HEK293 (cell line): ENCODE measurements at regions not wholly inside any gene's neighbourhood (a gene's known extent, or its start where the extent isn't known, plus 50 kb on each side); places are given as distances from the start of the nearest gene placed in this dataset.

Experiments
- BCL11A ChIP-seq: fragments of 450-650 bp; formaldehyde crosslinking; IDR thresholded peaks from 2 replicates; pipeline ENCODE4 v1.5.1; 2016; ENCODE audit warnings: low read depth, missing biosample characterization, missing genetic modification characterization
- KLF16 ChIP-seq: fragments of 450-650 bp; formaldehyde crosslinking; IDR thresholded peaks from 2 replicates; pipeline ENCODE4 v1.5.1; 2017; ENCODE audit warnings: missing biosample characterization, missing genetic modification characterization
- ZBTB10 ChIP-seq: fragments of 450-650 bp; formaldehyde crosslinking; IDR thresholded peaks from 2 replicates; pipeline ENCODE4 v1.5.1; 2016; ENCODE audit warnings: missing biosample characterization, missing genetic modification characterization
- ZNF621 ChIP-seq: fragments of 450-650 bp; formaldehyde crosslinking; IDR thresholded peaks from 2 replicates; pipeline ENCODE4 v1.5.1; 2017; ENCODE audit warnings: missing biosample characterization, missing genetic modification characterization
- ZNF645 ChIP-seq: fragments of 450-650 bp; formaldehyde crosslinking; IDR thresholded peaks from 2 replicates; pipeline ENCODE4; 2016; ENCODE audit warnings: missing biosample characterization, missing genetic modification characterization
- TF ChIP-seq, protein P1 (sequence below): fragments of 450-650 bp; formaldehyde crosslinking; IDR thresholded peaks from 2 replicates; pipeline ENCODE4 v1.5.1; 2016; ENCODE audit warnings: missing biosample characterization, missing genetic modification characterization

- TF ChIP-seq, protein P1, sequence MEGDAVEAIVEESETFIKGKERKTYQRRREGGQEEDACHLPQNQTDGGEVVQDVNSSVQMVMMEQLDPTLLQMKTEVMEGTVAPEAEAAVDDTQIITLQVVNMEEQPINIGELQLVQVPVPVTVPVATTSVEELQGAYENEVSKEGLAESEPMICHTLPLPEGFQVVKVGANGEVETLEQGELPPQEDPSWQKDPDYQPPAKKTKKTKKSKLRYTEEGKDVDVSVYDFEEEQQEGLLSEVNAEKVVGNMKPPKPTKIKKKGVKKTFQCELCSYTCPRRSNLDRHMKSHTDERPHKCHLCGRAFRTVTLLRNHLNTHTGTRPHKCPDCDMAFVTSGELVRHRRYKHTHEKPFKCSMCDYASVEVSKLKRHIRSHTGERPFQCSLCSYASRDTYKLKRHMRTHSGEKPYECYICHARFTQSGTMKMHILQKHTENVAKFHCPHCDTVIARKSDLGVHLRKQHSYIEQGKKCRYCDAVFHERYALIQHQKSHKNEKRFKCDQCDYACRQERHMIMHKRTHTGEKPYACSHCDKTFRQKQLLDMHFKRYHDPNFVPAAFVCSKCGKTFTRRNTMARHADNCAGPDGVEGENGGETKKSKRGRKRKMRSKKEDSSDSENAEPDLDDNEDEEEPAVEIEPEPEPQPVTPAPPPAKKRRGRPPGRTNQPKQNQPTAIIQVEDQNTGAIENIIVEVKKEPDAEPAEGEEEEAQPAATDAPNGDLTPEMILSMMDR (tag by site-specific recombination), result no peak
- TF ChIP-seq BCL11A (tag by site-specific recombination) (no peak), ZNF621 (tag by site-specific recombination) (no peak), ZNF645 (tag by site-specific recombination) (no peak), KLF16 (tag by site-specific recombination) (no peak), ZBTB10 (tag by site-specific recombination) (no peak)
Observed at GRCh38 chr11:15885854-15886253, 470.5 kb downstream of the SOX6 start.
